SK-N-SH (cell line): ENCODE measurements at regions not wholly inside any gene's neighbourhood (a gene's known extent, or its start where the extent isn't known, plus 50 kb on each side); places are given as distances from the start of the nearest gene placed in this dataset.

Experiments
- CTCF ChIA-PET: fragments of 300-600, 350-600 bp; formaldehyde crosslinking; extraction: SDS; loops from one replicate; lab custom pipeline; 2021; lab: Yijun Ruan, JAX
- POLR2A ChIA-PET: fragments of 350-600 bp; sonication (Branson Sonifier 250); formaldehyde crosslinking; extraction: SDS; loops from one replicate; lab custom pipeline; 2020; ENCODE audit warnings: antibody characterized with exemption, inconsistent platforms; lab: Yijun Ruan, JAX
- DNase-seq: peaks from one replicate; pipeline ENCODE4 v3.0.0; 2012
- H2AFZ ChIP-seq: fragments of 200-600 bp; sonication (generic); 2 replicates; pipeline ENCODE4 v1.8.1; 2016; ENCODE audit warnings: antibody characterized with exemption, mild to moderate bottlenecking, low read depth
- H3F3A ChIP-seq: fragments of 200-600 bp; sonication (generic); replicated peaks from 2 replicates; pipeline ENCODE3; 2016; ENCODE audit warnings: antibody characterized with exemption, mild to moderate bottlenecking; ENCODE audit not compliant: insufficient read depth
- H3K27ac ChIP-seq, 2 experiments: fragments of 200-500 bp in 1 of 2; fragments of 200-600 bp in 1 of 2; sonication (Bioruptor generic) in 1 of 2; sonication (generic), shearing (Covaris generic) in 1 of 2; 2 replicates each; pipeline versions ENCODE4 v1.5.1 to v1.6.1; 2014 to 2016; ENCODE audit warnings: low read depth in 2 of 2, inconsistent platforms in 1 of 2, low read length in 1 of 2, mild to moderate bottlenecking in 1 of 2, mixed read lengths in 1 of 2
- H3K27me3 ChIP-seq: fragments of 200-600 bp; sonication (generic), shearing (Covaris generic); 2 replicates; pipeline ENCODE4 v1.6.1; 2016; ENCODE audit warnings: mixed run types; ENCODE audit not compliant: insufficient read depth
- H3K36me3 ChIP-seq, 2 experiments: fragments of 200-500 bp in 1 of 2; fragments of 200-600 bp in 1 of 2; sonication (Bioruptor generic) in 1 of 2; sonication (generic) in 1 of 2; replicated peaks in 1 of 2; 2 replicates each; pipeline versions ENCODE3 to v1.5.1; 2014 to 2016; ENCODE audit warnings: low read length in 1 of 2, mild to moderate bottlenecking in 1 of 2; ENCODE audit not compliant: insufficient read depth in 2 of 2, control insufficient read depth in 1 of 2
- H3K4me1 ChIP-seq, 2 experiments: fragments of 200-500 bp in 1 of 2; fragments of 200-600 bp in 1 of 2; sonication (Bioruptor generic) in 1 of 2; sonication (generic), shearing (Covaris generic) in 1 of 2; 2 replicates each; pipeline versions ENCODE4 v1.5.1 to v1.6.1; 2014 to 2016; ENCODE audit warnings: low read depth in 1 of 2, low read length in 1 of 2, mixed run types in 1 of 2; ENCODE audit not compliant: insufficient read depth in 2 of 2, control insufficient read depth in 1 of 2
- H3K4me2 ChIP-seq: fragments of 200-600 bp; sonication (generic), shearing (Covaris generic); 2 replicates; pipeline ENCODE4 v1.6.1; 2017; ENCODE audit warnings: mixed run types
- H3K4me3 ChIP-seq, 2 experiments: fragments of 200-500 bp in 1 of 2; fragments of 200-600 bp in 1 of 2; sonication (Bioruptor generic) in 1 of 2; sonication (generic), shearing (Covaris generic) in 1 of 2; 2 replicates each; pipeline versions ENCODE4 v1.5.1 to v1.8.1; 2014 to 2016; ENCODE audit warnings: low read depth in 2 of 2, inconsistent platforms in 1 of 2, low read length in 1 of 2, mild to moderate bottlenecking in 1 of 2, mixed read lengths in 1 of 2, moderate library complexity in 1 of 2
- H3K79me2 ChIP-seq: fragments of 200-600 bp; sonication (generic); 2 replicates; pipeline ENCODE4 v1.8.1; 2017; ENCODE audit warnings: mild to moderate bottlenecking; ENCODE audit not compliant: insufficient read depth
- H3K9ac ChIP-seq: fragments of 200-600 bp; sonication (generic); 2 replicates; pipeline ENCODE4 v1.6.1; 2017; ENCODE audit warnings: mixed run types
- H3K9me2 ChIP-seq: fragments of 200-600 bp; sonication (generic); 2 replicates; pipeline ENCODE4 v1.6.1; 2017; ENCODE audit warnings: mixed run types
- H3K9me3 ChIP-seq: fragments of 200-600 bp; sonication (generic); 2 replicates; pipeline ENCODE4 v1.6.1; 2017; ENCODE audit warnings: mixed run types, mild to moderate bottlenecking, moderate library complexity
- H4K20me1 ChIP-seq: fragments of 200-600 bp; sonication (generic); 2 replicates; pipeline ENCODE4 v1.6.1; 2017; ENCODE audit warnings: mild to moderate bottlenecking, mixed run types; ENCODE audit not compliant: insufficient read depth
- EP300 ChIP-seq, 2 experiments: IDR thresholded peaks; 2 replicates each; pipeline versions ENCODE4 v1.4.0 to v1.6.1; 2012; ENCODE audit warnings: borderline replicate concordance in 1 of 2, low read depth in 1 of 2, low read length in 1 of 2
- EZH2phosphoT487 ChIP-seq: fragments of 200-600 bp; sonication (generic); IDR thresholded peaks from 2 replicates; pipeline ENCODE4 v1.6.1; 2017; ENCODE audit warnings: low read depth, mixed run types, mild to moderate bottlenecking, antibody characterized with exemption, moderate library complexity, borderline replicate concordance
- FOXM1 ChIP-seq: IDR thresholded peaks from 2 replicates; pipeline ENCODE4 v1.4.0; 2012; ENCODE audit warnings: low read depth, mild to moderate bottlenecking
- GATA2 ChIP-seq: sonication (generic); formaldehyde crosslinking; IDR thresholded peaks from 2 replicates; pipeline ENCODE4 v1.5.0; 2020; ENCODE audit warnings: mild to moderate bottlenecking, missing genetic modification reagents
- MXI1 ChIP-seq: IDR thresholded peaks from 2 replicates; pipeline ENCODE4 v1.6.1; 2012; ENCODE audit warnings: mild to moderate bottlenecking, low read depth, low read length, improper control_type of control experiment
- NRF1 ChIP-seq: IDR thresholded peaks from 2 replicates; pipeline ENCODE4 v1.6.1; 2012; ENCODE audit warnings: low read depth, mild to moderate bottlenecking, low read length
- POLR2AphosphoS5 ChIP-seq: IDR thresholded peaks from 2 replicates; pipeline ENCODE4 v1.6.1; 2012; ENCODE audit warnings: low read depth, low read length
- RAD21 ChIP-seq: IDR thresholded peaks from 2 replicates; pipeline ENCODE4 v1.6.1; 2012; ENCODE audit warnings: mild to moderate bottlenecking, low read length
- RXRA ChIP-seq: IDR thresholded peaks from 2 replicates; pipeline ENCODE4 v1.4.0; 2012; ENCODE audit warnings: low read depth, mild to moderate bottlenecking, borderline replicate concordance
- TCF12 ChIP-seq: IDR thresholded peaks from 2 replicates; pipeline ENCODE4 v1.4.0; 2012
- TEAD4 ChIP-seq: IDR thresholded peaks from 2 replicates; pipeline ENCODE4 v1.4.0; 2012; ENCODE audit warnings: mild to moderate bottlenecking, borderline replicate concordance; ENCODE audit not compliant: insufficient read depth
- YY1 ChIP-seq: IDR thresholded peaks from 2 replicates; pipeline ENCODE4 v1.4.0; 2012; ENCODE audit warnings: low read depth, mild to moderate bottlenecking
- WGBS: methylation state at CpG from one replicate; pipeline ENCODE4 v1.1.6; 2017; ENCODE audit warnings: low lambda C conversion rate; 5-methylcytosine and 5-hydroxymethylcytosine counted together
- TF ChIP-seq, protein P1 (sequence below): fragments of 200-600 bp; sonication (generic); IDR thresholded peaks from 2 replicates; pipeline ENCODE4 v1.6.1; 2017; ENCODE audit warnings: antibody characterized with exemption, mild to moderate bottlenecking, moderate library complexity
- TF ChIP-seq, protein P2 (sequence below): fragments of 150-350 bp; IDR thresholded peaks from 2 replicates; pipeline ENCODE4 v1.6.1; 2017; ENCODE audit warnings: antibody characterized with exemption, low read length, low read depth, borderline replicate concordance
- TF ChIP-seq, protein P3 (sequence below): IDR thresholded peaks from 2 replicates; pipeline ENCODE4; 2012
- TF ChIP-seq, protein P4 (sequence below): IDR thresholded peaks from 2 replicates; pipeline ENCODE4 v1.4.0; 2012; ENCODE audit warnings: low read depth
- TF ChIP-seq, protein P5 (sequence below): IDR thresholded peaks from 2 replicates; pipeline ENCODE4 v1.6.1; 2012; ENCODE audit warnings: mild to moderate bottlenecking, low read depth, low read length, moderate library complexity

DNA sequence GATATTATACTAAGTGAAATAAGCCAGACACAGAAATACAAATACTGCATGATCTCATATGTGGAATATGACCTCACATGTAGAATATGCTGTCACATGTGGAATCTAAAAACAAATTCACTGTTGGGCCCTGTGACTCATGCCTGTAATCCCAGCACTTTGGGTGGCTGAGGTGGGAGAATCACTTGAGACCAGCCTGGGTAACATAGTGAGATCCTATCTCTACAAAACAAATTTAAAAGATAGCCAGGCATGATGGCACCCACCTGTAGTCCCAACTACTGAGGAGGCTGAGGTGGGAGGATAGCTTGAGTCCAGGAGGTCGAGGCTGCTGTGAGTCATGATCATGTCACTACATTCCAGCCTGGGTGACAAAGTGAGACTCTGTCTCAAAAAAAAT lies 160.3 kb downstream of the PTEN start:
- no peaks in the 10 kb centered on the region for H3K27me3 ChIP-seq
- H3K4me2 ChIP-seq = no peak overlapping the region
- H3K79me2 ChIP-seq = no peaks in the 10 kb centered on the region
- H3F3A ChIP-seq = no peaks in the 10 kb centered on the region
- POLR2A ChIA-PET = no interaction called here
- no peaks in the 10 kb centered on the region for H4K20me1 ChIP-seq
- DNase-seq = no peak
- H3K9ac ChIP-seq = no peak overlapping the region
- H3K9me2 ChIP-seq = no peaks in the 10 kb centered on the region
- no peaks in the 10 kb centered on the region for H3K9me3 ChIP-seq
- CTCF ChIA-PET = no interaction called here
- peaks cover 0 to 4% of the 10 kb centered on the region in 2 experiments; a peak in 2 of 4 replicates for H3K4me1 ChIP-seq
- no peaks in the 10 kb centered on the region for H3K36me3 ChIP-seq
- no peak overlapping the region for H3K4me3 ChIP-seq
- TF ChIP-seq, protein P1, sequence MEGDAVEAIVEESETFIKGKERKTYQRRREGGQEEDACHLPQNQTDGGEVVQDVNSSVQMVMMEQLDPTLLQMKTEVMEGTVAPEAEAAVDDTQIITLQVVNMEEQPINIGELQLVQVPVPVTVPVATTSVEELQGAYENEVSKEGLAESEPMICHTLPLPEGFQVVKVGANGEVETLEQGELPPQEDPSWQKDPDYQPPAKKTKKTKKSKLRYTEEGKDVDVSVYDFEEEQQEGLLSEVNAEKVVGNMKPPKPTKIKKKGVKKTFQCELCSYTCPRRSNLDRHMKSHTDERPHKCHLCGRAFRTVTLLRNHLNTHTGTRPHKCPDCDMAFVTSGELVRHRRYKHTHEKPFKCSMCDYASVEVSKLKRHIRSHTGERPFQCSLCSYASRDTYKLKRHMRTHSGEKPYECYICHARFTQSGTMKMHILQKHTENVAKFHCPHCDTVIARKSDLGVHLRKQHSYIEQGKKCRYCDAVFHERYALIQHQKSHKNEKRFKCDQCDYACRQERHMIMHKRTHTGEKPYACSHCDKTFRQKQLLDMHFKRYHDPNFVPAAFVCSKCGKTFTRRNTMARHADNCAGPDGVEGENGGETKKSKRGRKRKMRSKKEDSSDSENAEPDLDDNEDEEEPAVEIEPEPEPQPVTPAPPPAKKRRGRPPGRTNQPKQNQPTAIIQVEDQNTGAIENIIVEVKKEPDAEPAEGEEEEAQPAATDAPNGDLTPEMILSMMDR = no peak
- TF ChIP-seq, protein P2, sequence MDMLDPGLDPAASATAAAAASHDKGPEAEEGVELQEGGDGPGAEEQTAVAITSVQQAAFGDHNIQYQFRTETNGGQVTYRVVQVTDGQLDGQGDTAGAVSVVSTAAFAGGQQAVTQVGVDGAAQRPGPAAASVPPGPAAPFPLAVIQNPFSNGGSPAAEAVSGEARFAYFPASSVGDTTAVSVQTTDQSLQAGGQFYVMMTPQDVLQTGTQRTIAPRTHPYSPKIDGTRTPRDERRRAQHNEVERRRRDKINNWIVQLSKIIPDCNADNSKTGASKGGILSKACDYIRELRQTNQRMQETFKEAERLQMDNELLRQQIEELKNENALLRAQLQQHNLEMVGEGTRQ = no peak
- TF ChIP-seq FOXM1 = no peak
- no peak for TF ChIP-seq EP300 (IDR thresholded peaks at IDR 0.05; ENCODE audit: borderline replicate concordance in 1 of 2, low read depth in 1 of 2, low read length in 1 of 2)
- TF ChIP-seq GATA2 (CRISPR knock-in tag) = no peak
- no peak for TF ChIP-seq TCF12
- TF ChIP-seq, protein P3, sequence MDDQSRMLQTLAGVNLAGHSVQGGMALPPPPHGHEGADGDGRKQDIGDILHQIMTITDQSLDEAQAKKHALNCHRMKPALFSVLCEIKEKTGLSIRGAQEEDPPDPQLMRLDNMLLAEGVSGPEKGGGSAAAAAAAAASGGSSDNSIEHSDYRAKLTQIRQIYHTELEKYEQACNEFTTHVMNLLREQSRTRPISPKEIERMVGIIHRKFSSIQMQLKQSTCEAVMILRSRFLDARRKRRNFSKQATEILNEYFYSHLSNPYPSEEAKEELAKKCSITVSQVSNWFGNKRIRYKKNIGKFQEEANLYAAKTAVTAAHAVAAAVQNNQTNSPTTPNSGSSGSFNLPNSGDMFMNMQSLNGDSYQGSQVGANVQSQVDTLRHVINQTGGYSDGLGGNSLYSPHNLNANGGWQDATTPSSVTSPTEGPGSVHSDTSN = no peak
- TF ChIP-seq NRF1 = no peak
- TF ChIP-seq, protein P4, sequence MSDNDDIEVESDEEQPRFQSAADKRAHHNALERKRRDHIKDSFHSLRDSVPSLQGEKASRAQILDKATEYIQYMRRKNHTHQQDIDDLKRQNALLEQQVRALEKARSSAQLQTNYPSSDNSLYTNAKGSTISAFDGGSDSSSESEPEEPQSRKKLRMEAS = no peak
- TF ChIP-seq RAD21 = no peak
- TF ChIP-seq TEAD4 = no peak
- TF ChIP-seq YY1 = no peak
- no peak for TF ChIP-seq RXRA
- no peak for TF ChIP-seq MXI1
- no peak for TF ChIP-seq POLR2AphosphoS5
- TF ChIP-seq, protein P5, sequence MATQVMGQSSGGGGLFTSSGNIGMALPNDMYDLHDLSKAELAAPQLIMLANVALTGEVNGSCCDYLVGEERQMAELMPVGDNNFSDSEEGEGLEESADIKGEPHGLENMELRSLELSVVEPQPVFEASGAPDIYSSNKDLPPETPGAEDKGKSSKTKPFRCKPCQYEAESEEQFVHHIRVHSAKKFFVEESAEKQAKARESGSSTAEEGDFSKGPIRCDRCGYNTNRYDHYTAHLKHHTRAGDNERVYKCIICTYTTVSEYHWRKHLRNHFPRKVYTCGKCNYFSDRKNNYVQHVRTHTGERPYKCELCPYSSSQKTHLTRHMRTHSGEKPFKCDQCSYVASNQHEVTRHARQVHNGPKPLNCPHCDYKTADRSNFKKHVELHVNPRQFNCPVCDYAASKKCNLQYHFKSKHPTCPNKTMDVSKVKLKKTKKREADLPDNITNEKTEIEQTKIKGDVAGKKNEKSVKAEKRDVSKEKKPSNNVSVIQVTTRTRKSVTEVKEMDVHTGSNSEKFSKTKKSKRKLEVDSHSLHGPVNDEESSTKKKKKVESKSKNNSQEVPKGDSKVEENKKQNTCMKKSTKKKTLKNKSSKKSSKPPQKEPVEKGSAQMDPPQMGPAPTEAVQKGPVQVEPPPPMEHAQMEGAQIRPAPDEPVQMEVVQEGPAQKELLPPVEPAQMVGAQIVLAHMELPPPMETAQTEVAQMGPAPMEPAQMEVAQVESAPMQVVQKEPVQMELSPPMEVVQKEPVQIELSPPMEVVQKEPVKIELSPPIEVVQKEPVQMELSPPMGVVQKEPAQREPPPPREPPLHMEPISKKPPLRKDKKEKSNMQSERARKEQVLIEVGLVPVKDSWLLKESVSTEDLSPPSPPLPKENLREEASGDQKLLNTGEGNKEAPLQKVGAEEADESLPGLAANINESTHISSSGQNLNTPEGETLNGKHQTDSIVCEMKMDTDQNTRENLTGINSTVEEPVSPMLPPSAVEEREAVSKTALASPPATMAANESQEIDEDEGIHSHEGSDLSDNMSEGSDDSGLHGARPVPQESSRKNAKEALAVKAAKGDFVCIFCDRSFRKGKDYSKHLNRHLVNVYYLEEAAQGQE = no peak
- TF ChIP-seq EZH2phosphoT487 = no peak
- TF ChIP-seq, all 33 proteins: peak for 0
- Histone ChIP-seq H3K27ac (no peak overlapping the region), H2AFZ (no peak overlapping the region)
- 48% methylated on average over 1 of the region's 1 CpG for WGBS
